GM12892 (cell line): ENCODE measurements at regions not wholly inside any gene's neighbourhood (a gene's known extent, or its start where the extent isn't known, plus 50 kb on each side); places are given as distances from the start of the nearest gene placed in this dataset.

Source experiments
- POLR2A ChIP-seq: IDR thresholded peaks from 2 replicates; pipeline ENCODE4 v1.6.1; 2011; ENCODE audit warnings: low read depth, low read length, control low read depth
- POLR2AphosphoS5 ChIP-seq: IDR thresholded peaks from 2 replicates; pipeline ENCODE4 v1.6.1; 2011; ENCODE audit warnings: low read depth, low read length, control low read depth
- TAF1 ChIP-seq: IDR thresholded peaks from 2 replicates; pipeline ENCODE4 v1.6.1; 2011; ENCODE audit warnings: low read depth, mild to moderate bottlenecking, control low read depth, low read length, borderline replicate concordance

- TF ChIP-seq TAF1 (no peak), POLR2A (no peak), POLR2AphosphoS5 (no peak)
These were observed 326.0 kb downstream of the CASP12 start for GRCh38 chr11:104572279-104572678.
